ENCODE measurements at regions not wholly inside any gene's neighbourhood (a gene's known extent, or its start where the extent isn't known, plus 50 kb on each side); places are given as distances from the start of the nearest gene placed in this dataset.
"Not testable (repeated sequence)": the region's sequence is repeated elsewhere in the genome, so short reads cannot be mapped to it uniquely, and the experiment has no call there.

DNA sequence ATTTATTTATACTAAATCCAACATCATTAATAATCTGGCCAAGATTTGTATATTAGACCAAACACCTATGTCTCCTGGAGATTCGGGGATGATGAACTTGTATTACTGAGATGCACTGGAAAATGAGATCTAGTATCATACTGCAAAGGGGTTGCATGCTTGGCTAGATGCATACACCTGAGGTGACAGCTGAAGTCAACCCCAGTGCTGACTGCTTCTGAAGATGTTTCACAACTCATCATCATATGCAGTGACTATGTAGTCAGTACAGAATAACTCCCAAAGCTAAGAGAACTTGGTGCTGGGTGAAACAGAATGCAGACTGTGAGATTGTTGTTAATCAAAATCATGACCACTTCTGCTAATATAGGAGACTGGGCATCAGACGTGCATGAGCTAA, 1114.2 kb downstream of the NSUN3 start:
- DNase-seq, result no peak

DNA sequence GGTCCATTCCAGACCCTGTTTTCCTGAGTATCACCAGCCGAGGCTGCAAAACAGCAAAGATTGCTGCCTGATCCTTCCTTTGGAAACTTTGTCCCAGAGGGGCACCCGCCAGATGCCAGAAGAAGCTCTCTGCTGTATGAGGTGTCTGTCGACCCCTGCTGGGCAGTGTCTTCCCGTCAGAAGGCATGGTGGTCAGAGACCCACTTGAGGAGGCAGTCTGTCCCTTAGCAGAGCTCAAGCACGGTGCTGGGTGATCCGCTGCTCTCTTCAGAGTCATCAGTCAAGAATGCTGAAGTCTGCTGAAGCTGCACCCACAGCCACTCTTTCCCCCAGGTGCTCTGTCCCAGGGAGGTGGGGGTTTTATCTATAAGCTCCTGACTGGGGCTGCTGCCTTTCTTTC, 1121.2 kb downstream of the NSUN3 start:
- DNase-seq, result no peak

DNA sequence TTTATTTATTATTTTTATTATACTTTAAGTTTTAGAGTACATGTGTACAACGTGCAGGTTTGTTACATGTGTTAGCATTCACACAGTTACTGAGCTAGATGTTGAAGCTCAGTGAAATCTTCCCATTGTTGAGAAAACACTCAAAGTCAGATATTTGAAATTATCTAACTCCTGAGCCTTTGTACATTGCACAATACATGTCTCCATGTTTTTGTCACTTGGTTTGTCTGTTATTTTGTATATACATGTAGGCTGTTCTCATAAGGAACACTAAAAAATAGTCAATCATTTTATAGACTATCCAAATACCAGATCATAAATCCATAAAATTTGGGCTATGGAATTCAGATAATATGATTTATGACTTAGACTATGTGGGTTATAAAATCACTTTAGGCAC, 1126.5 kb downstream of the NSUN3 start:
- DNase-seq, result no peak

DNA sequence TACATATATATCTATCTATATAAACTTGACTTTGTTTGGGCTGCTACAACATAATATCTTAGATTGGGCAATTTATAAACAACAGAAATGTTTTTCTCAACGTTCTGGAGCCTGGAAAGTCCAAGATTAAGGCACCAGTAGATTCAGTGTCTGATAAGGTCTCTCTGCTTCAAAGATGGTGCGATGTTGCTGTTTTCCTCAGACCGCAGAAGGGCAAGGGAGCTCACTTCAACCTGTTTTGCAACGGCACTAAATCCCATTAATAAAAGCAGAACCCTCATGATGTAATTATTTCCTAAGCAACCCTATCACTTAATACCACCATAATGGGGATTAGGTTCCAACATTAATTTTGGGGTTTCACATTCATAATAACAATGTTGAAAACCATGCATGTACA, 1134.8 kb downstream of the NSUN3 start:
- DNase-seq, result no peak

DNA sequence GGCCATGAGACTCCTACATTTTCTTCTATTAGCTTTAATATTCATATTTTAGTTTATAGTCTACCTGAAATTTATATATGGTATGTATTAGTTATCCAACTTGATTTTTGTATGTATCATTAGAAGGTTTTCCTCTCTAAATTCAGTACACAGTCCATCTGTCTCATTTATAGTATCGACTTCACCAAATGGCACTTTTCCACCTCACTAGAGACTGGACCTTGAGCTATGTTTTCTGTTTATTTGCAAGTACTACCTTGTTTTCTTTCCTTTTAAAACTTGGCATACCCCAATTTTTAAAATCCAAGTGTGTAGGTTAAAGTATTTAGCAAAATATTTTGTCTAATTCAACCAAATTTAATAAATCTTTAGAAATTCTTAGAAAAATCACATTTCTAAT, 1137.5 kb downstream of the NSUN3 start:
- no peak for DNase-seq

DNA sequence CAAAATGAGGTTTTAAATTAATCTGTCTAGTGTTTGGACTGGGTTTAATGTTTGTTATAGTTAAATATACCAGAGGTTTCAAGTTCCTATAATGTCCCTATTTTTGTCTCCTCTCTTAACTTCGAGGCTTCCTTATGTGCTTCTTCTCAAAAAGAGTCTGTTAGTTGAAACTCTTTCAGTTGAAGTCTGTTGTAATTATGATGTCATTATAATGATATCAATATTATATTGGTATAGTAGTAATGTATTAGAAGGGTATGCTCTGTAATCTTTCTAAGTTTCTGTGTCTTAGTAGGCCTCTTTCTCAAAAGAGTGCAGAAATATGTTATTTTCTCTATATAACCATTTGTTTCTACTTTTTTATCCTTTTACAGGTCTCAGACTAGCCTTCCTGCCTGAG, 1148.0 kb downstream of the NSUN3 start:
- no peak for DNase-seq

DNA sequence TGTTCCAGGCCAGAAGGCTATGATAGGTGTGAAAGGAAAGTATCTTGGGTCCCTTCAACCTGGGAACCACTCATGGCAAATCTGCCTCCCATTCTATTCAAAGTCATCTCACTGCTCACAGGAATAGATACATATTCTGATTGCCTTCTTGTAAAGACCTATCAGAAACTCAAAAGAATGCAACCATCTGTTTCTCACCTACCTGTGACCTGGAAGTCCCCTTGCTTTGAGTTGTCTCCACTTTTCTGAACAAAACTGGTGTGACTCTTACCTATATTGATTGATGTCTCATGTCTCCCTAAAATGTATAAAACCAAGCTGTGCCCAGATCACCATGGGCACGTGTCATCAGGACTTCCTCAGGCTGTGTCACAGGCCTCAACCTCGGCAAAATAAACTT, 1149.3 kb downstream of the NSUN3 start:
- no peak for DNase-seq

DNA sequence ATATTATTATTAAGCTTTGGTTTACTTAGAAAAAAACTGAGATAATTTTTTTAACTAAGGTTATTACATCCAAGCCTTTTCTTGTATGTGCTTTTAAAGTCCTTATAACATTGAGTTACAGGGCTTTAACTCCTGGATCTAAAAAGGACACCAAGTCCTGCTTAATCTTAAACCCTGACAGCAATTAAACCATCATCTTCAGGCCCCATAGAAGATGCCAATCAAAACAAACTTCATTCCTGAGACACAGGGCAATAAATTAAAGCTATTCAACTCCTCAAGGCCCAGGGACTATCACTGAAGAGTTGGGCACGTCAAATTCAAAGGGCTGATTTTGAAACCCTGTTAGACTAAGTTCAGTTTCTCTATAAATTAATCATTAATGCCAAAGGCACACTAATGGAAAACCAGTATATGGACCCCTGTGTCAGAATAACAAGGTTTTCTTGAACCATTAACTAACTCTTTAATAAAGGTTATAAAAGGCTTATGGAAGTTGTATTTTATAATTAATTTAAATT, 1152.6 kb downstream of the NSUN3 start:
- DNase-seq, result no peak

DNA sequence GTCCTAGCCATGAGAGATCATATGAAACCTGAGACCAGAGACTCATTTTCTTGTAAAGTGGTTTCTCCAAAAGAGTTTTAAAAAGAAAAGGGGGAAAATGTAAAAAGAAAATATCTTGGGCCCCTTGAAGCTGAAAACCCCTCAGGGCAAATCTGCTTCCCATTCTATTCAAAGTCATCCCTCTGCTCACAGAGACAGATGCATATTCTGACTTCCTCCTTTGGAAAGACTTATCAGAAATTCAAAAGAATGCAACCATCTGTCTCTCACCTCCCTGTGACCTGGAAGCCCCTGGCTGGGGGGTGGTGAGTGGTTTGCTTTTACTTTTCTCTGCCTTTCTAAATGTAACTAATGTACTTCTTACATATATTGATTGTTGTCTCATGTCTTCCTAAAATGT, 1154.8 kb downstream of the NSUN3 start:
- no peak for DNase-seq

DNA sequence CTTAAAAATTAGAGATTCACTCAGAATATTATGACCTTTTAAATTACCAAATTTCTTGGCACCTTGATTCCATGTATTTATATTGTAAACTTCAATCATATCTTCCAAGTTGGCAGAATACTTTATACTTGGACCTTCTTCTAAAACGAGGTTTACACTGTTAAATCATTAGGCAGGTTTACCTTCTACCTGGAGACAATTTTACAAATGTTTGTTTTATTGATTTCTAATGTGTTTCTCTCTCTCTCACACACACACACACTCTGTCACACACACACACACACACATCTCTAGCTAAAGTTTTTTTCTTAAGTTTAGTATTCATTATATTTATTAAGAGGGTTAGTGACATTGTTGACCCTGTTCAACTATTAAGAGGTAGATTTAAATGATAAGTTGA, 1155.6 kb downstream of the NSUN3 start:
- DNase-seq, result no peak

DNA sequence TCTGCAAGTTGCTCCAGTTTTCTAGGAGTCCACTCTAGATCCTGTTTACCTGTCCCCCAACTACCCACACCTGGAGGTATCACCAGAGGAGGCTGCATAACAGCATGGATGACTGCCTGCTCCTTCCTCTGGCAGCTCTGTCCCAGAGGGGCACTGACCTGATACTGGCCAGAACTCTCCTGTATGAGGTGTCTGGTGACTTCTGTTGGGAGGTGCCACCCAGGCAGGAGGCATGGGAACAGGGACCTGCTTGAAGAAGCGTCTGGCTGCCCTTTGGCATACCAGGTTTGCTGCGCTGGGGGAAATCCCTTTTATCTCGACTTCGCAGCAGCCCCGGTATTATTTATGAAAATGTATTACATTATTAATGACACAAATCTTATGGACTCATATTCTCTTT, 1163.6 kb downstream of the NSUN3 start:
- no peak for DNase-seq

DNA sequence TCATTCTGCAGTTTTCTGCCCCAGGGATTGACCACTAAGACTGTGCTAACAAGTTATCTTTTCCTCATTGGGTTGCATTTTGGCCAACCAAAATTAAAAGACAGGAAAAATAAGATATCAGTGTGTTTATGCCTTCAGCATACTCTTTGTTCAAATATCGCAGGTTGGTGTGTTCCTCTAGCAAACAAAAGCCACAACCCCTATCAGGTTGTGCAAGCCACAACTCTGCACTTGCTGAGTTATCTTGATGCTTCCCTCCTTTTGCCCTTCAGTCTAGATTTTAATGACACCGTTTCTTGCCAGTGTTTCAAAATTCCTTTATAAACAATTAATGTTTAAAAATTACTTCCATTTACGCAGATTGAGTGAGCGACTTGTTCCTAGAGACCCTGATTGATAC, 1164.2 kb downstream of the NSUN3 start:
- no peak for DNase-seq

DNA sequence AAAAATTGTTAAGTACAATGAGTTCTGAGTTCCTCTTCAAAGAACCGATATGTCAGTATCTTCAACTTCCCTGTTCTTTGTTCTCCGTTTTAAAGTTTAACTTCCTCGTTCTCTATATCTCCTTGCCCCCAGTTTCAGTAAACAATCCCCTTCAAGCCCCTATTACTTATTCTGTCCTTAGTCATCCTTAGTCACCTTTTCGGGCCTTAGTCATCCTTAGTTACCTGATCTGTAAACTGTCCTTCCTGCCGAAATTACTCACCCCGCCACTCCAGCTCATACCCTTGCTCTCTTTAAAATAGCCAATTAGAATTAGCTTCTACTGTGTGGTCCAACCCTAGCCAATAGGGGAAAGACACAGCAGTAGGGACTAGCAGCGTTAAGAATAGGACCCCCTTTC, 1165.6 kb downstream of the NSUN3 start:
- DNase-seq, result no peak

DNA sequence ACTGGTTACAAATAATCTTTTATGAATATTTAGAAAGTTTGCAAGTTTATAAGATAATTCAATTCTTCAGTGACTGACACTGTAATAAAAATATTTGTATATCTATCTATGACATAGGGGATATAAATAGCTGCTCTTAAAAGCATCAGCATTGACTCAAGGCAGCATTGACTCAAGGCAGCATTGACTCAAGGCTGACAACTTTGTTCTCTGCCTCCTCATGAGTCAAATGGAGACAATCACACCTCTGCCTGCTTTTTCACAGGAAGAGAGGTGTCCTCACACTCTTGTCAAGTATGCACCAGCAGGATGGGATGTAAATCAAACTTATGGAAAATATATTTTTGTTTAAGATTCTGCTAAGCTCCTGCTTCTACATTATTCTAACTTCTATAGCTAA, 1173.1 kb downstream of the NSUN3 start:
- DNase-seq, result no peak

DNA sequence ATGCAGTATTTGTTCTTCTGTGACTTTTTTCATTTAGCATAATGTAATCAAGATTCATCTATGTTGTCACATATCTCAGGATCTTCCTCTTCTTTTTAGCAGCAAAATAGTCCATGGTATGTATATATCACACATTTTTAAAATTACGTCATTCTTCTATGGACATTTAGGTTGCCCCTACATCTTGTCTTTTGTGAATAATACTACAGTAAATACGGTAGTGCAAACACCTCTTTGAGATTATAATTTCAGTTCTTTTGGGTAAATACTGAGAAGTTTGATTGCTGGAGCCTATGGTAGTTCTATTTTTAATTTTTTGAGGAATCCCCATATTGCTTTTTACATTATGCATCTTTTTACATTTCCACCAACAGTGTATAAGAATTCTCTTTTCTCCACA, 1174.9 kb downstream of the NSUN3 start:
- no peak for DNase-seq

DNA sequence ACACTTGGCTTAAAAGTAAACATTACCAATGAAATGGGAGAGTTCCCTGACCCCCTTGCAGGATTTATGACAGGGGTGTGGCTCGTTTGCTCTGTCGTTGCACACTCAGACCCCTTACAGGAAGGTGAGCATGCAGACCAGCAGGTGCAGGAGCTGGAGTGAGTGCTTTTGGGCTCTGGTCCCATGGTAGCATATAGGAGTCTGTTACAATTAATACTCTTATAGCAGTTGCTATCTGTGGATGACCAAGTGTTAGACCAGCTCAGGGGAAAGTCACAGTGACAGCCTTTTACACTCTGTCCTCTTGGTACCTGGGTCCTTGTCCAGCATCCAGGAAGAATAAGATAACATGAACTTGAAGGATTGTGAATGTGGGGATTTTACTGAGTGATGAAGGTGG, 1177.5 kb downstream of the NSUN3 start:
- DNase-seq, result no peak

DNA sequence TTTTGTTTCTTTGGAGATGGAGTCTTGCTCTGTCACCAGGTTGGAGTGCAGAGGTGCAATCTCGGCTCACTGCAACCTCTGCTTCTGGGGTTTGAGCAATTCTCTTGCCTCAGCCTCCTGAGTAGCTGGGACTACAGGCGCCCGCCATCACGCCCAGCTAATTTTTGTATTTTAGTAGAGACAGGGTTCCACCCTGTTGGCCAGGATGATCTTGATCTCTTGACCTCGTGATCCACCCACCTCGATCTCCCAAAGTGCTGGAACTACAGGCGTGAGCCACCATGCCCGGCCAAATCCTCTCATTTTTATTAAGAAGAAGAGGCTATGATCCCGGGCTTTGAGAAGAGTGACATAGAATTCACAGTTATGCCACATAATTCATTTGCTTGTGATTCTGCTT, 1178.4 kb downstream of the NSUN3 start:
- DNase-seq, result not testable (repeated sequence)

DNA sequence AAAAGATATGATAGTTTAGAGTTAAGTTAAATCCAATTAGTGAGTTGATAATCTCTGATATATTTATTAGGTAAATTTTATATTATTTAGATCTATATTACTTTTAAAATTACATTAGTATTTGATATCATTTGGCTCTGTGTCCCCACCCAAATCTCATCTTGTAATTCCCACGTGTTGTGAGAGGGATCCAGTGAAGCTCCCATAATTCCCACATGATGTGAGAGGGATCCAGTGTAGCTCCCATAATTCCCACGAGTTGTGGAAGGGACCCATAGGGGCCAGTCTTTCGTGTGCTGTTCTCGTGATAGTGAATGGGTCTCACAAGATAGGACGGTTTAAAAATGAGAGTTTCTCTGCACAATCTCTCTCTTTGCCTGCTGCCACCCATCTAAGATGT, 1183.6 kb downstream of the NSUN3 start:
- DNase-seq, result no peak

DNA sequence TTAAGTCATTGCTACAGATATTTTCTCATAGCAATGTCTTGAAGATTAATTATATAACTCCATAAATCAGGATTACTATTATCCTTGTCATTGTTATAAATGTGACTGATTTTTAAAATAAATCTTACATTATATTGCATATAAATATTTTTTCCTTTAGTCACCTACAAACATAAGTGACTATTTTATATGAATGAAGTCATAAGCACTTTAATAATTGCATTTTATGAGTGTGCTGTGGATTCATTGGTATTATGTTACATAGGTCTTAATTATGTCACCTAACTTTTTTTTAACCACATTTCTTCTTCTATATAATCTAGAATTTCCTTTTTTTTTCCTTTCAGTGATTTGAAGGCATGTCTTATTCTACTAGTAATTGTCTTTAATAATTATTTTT, 1191.2 kb downstream of the NSUN3 start:
- no peak for DNase-seq

DNA sequence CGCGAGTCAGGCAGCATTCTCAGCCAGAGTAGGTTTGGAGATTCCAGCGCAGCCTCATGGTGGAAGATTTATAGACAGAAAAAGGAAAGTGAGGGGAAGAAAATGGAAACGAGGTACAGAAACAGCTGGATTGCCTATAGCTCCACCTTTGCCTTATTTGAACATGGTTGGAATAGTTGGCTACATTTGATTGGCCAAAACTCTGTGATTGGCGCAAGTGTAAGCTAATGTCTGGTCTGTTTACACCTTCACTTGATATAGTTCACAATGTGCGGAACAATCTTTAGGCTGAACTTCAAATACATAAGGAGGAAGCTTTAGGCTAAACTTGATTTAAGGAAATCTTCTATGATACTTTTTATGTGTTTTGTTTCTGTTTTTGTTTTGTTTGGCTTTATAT, 1191.9 kb downstream of the NSUN3 start:
- DNase-seq, result no peak

DNA sequence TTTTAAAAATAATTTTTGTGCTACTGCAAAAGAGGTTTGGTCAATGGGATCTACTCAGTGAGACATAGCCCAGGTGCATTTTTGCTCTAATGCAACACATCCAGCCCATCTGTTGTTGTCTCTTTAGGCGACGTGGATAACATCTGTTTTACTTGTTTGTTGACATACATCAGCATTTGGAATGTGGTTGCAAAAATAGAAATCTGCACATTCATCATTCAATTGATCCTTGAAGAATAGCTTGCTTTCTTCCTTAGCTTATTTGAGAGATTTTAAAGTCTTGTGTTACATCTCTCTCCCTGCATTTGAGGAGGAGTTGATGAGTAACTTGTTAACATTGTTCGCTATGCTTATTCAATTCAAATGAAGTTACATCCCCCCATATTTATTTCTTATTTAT, 1202.3 kb downstream of the NSUN3 start:
- no peak for DNase-seq

DNA sequence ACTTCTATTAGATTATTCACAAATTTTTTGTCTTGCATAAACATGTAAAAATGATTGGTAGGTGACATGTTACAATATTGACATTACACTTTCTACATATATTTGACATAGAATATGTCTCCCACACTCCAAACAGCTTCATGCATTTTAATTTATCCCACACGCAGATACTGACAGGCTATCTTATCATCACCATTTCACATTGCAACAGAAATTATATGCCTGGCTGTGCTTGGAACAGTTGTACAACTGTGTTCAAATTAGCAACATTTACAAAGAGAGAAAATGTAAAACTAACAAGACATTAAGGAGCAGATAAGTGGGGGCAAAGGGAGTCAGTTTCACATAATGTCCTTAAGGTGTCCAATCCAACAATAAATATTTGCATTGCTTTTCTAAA, 1208.5 kb downstream of the NSUN3 start:
- no peak for DNase-seq

DNA sequence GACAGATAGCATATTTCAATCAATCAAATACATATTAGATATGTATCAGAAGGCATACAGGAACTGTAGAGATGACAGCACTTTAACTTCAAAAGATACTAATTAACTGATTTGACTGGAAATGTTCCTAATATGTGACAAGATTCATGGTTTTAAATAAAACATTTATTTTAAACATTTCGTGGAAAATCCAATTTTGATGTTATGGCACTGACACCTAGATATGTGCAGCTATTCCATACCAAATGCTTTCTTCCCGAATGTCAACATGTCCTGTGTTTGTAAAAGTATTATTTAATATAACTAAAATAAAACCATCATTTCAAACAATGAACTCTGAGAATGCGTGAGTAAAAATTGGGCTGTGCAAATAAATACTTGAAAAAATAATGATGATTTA, 1209.3 kb downstream of the NSUN3 start:
- no peak for DNase-seq

DNA sequence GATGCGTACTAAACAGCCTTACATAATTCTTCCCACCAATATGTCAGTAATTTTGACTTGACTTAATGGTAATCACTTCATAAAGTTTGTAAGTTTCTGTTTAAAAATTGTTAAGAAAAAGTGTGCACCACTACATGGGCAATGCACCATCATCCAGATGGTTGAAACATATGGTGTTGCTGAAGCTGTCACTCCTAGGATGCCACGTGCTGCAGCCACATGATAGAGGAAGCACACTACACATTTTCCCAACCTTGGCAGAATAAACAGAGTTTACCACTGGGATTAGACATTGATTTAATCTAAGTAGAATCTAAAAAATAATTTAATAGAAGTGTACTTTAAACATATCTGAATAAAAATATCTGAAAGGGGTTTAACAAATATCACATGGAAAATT, 1209.9 kb downstream of the NSUN3 start:
- DNase-seq, result no peak

DNA sequence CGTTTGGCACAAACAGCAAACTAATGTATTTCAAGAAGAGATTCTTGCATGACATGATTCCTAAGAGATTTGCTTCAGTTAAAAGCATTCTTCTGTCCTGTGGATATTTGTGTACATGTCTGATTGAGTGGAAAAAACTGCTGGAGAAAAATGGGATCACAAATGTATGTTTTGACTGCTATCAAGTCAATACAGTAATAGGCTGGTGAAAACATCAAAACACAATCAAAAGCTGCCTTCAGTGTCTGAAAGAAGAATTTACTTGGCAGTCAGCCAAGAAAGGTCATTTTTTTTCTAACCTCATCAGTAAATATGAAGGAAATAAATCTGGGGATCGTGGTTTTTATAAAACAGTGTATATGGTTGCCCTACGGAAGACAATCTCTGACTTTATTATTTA, 1214.8 kb downstream of the NSUN3 start:
- DNase-seq, result no peak

Measured in right kidney (tissue), 1 donor.